Right atrium auricular region (tissue), 2 donors: ENCODE measurements at regions not wholly inside any gene's neighbourhood (a gene's known extent, or its start where the extent isn't known, plus 50 kb on each side); places are given as distances from the start of the nearest gene placed in this dataset.
"Not testable (repeated sequence)": the region's sequence is repeated elsewhere in the genome, so short reads cannot be mapped to it uniquely, and the experiment has no call there.

Experiments used
- DNase-seq: peaks from one replicate; pipeline ENCODE4 v3.0.0-alpha.2; 2019; ENCODE audit warnings: low spot score
- H3K27ac ChIP-seq, 2 donors: fragments of 200-600 bp; sonication (generic); 1 replicate in 1 of 2; 2 replicates in 1 of 2; pipeline ENCODE4 v1.5.1; 2016 to 2019
- H3K27me3 ChIP-seq, 2 donors: fragments of 200-600 bp; sonication (generic); one replicate each; pipeline versions ENCODE4 v1.5.1 to v1.6.0; 2017 to 2019
- H3K36me3 ChIP-seq: fragments of 200-600 bp; sonication (generic); one replicate; pipeline ENCODE4 v1.5.1; 2016
- H3K4me1 ChIP-seq, 2 donors: fragments of 200-600 bp; sonication (generic); one replicate each; pipeline versions ENCODE4 v1.5.1 to v1.6.0; 2017 to 2019
- H3K4me3 ChIP-seq, 2 donors: fragments of 200-600 bp; sonication (generic); 1 replicate in 1 of 2; 2 replicates in 1 of 2; pipeline ENCODE4 v1.5.1; 2017 to 2019; ENCODE audit warnings: mild to moderate bottlenecking in 1 of 2, moderate library complexity in 1 of 2
- H3K9me3 ChIP-seq, 2 donors: fragments of 200-600 bp; sonication (generic); one replicate each; pipeline ENCODE4 v1.5.1; 2019
- CTCF ChIP-seq, 2 donors: fragments of 200-600 bp; sonication (generic); IDR thresholded peaks; one replicate each; pipeline ENCODE4 v1.5.1; 2019; ENCODE audit warnings: antibody characterized with exemption in 2 of 2

GRCh38 chr2:83894976-83895375 is 564.1 kb downstream of the SUCLG1 start:
- Histone ChIP-seq H3K27ac (no peak overlapping the region), H3K9me3 (no peaks in the 10 kb centered on the region)
- no peak for TF ChIP-seq CTCF (IDR thresholded peaks at IDR 0.05)

GRCh38 chr2:83887757-83888156 is 571.3 kb downstream of the SUCLG1 start:
- DNase-seq: no peak
- Histone ChIP-seq H3K4me1 (no peaks in the 10 kb centered on the region), H3K27ac (no peak overlapping the region), H3K27me3 (no peaks in the 10 kb centered on the region), H3K9me3 (no peaks in the 10 kb centered on the region), H3K36me3 (no peaks in the 10 kb centered on the region), H3K4me3 (no peak overlapping the region)
- no peak for TF ChIP-seq CTCF (IDR thresholded peaks at IDR 0.05)

More at GRCh38 chr2:83894976-83895375, 564.1 kb downstream of the SUCLG1 start:
- H3K36me3 ChIP-seq: no peaks in the 10 kb centered on the region
- no peak overlapping the region for H3K4me3 ChIP-seq
- no peaks in the 10 kb centered on the region for H3K27me3 ChIP-seq
- H3K4me1 ChIP-seq: no peaks in the 10 kb centered on the region
- DNase-seq: no peak

DNA sequence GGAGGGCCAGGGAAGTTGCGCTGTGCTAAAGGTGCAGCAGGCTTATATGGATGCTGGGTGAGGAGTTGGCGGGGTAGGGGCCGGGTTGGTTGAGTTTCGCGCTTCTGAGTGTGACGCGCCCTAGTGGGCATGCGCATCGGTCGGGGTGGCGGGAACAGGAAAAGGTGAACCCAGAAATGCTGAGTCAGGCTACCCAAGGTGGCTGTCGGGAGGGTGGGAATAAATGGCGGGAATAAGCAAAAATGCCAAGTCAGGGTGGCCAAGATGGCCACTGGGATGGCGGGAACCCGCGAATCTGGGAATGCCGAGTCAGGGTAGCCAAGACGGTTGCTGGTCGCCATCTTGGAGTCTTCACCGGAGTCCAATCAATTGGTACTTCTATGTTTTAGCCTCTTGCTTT is 580.0 kb downstream of the SUCLG1 start:
- no peaks in the 10 kb centered on the region for H3K9me3 ChIP-seq
- no peak overlapping the region for H3K27ac ChIP-seq
- no peaks in the 10 kb centered on the region for H3K27me3 ChIP-seq
- H3K36me3 ChIP-seq: no peaks in the 10 kb centered on the region
- DNase-seq: no peak
- no peak overlapping the region for H3K4me3 ChIP-seq
- no peak for TF ChIP-seq CTCF (IDR thresholded peaks at IDR 0.05)
- H3K4me1 ChIP-seq: no peaks in the 10 kb centered on the region

DNA sequence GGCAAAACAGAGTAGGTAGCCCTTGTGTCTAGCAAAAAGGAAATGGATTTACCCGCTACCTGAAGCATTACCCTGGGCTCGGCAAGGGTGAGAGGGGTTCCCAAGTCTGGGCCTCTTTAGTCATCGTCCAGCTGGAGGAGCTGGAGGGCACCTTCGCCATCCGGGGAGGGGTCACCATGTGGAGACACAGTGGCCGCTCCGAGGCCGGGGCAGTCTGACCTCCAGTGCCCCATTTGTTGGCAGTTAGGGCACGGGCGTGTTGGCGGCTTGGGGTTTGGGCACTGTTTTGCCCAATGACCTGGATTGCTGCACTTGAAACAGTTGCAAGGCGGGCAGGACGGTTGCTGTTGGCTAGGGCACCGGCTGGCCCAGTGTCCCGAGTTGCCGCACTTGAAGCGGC is 581.8 kb downstream of the SUCLG1 start:
- not testable (repeated sequence) for H3K4me3 ChIP-seq, H3K9me3 ChIP-seq, H3K27ac ChIP-seq, H3K27me3 ChIP-seq, H3K4me1 ChIP-seq, H3K36me3 ChIP-seq, DNase-seq

- Histone ChIP-seq H3K27me3 (no peaks in the 10 kb centered on the region), H3K9me3 (no peaks in the 10 kb centered on the region), H3K27ac (no peak overlapping the region), H3K4me1 (no peaks in the 10 kb centered on the region), H3K36me3 (no peaks in the 10 kb centered on the region), H3K4me3 (no peak overlapping the region)
- DNase-seq: no peak
- TF ChIP-seq CTCF (IDR thresholded peaks at IDR 0.05): no peak
Measured at GRCh38 chr2:83874712-83875430, 584.2 kb downstream of the SUCLG1 start.

GRCh38 chr2:83874066-83874465 is 585.0 kb downstream of the SUCLG1 start:
- Histone ChIP-seq H3K4me1 (no peaks in the 10 kb centered on the region), H3K27me3 (no peaks in the 10 kb centered on the region), H3K27ac (no peak overlapping the region), H3K36me3 (no peaks in the 10 kb centered on the region), H3K4me3 (no peak overlapping the region), H3K9me3 (no peaks in the 10 kb centered on the region)
- no peak for DNase-seq
- TF ChIP-seq CTCF (IDR thresholded peaks at IDR 0.05): no peak
